A673 (cell line): ENCODE measurements at regions not wholly inside any gene's neighbourhood (a gene's known extent, or its start where the extent isn't known, plus 50 kb on each side); places are given as distances from the start of the nearest gene placed in this dataset.

Source experiments
- BruUV-seq: library from RNA; stranded (reverse); fragments of 400-500 nt; replicated peaks from 2 replicates; lab custom pipeline; 2021; lab: Mats Ljungman, UMichigan
- CTCF ChIA-PET: fragments of 300-600 bp; sonication (Branson Sonifier 250); formaldehyde crosslinking; loops from one replicate; lab custom pipeline; 2022; ENCODE audit warnings: antibody characterized with exemption; lab: Charles Lee
- POLR2A ChIA-PET: fragments of 300-600 bp; sonication (Branson Sonifier 250); formaldehyde crosslinking; loops from one replicate; lab custom pipeline; 2022; ENCODE audit warnings: antibody characterized with exemption; ENCODE audit not compliant: low non-redundant PET; lab: Charles Lee
- DNase-seq: peaks from one replicate; pipeline ENCODE4 v3.0.0-alpha.2; 2015; ENCODE audit warnings: low spot score
- H3K27ac ChIP-seq: fragments of 200-600 bp; sonication (generic); 2 replicates; pipeline ENCODE4 v1.5.1; 2016; ENCODE audit warnings: mixed run types, low read depth, mild to moderate bottlenecking, mixed read lengths, antibody characterized with exemption, low read length; ENCODE audit not compliant: poor library complexity, severe bottlenecking
- H3K27me3 ChIP-seq: fragments of 200-600 bp; sonication (generic); replicated peaks from 2 replicates; pipeline ENCODE4 v1.6.1; 2017; ENCODE audit warnings: mixed run types, low read depth, mild to moderate bottlenecking, mixed read lengths, antibody characterized with exemption, low read length; ENCODE audit not compliant: insufficient read depth, poor library complexity
- H3K36me3 ChIP-seq: fragments of 200-600 bp; sonication (generic); 2 replicates; pipeline ENCODE4 v1.6.1; 2016; ENCODE audit warnings: mixed run types, mild to moderate bottlenecking, mixed read lengths, antibody characterized with exemption, low read length; ENCODE audit not compliant: insufficient read depth, poor library complexity, severe bottlenecking
- H3K4me1 ChIP-seq: fragments of 200-600 bp; sonication (generic); 2 replicates; pipeline ENCODE4 v1.6.1; 2017; ENCODE audit warnings: mixed run types, mild to moderate bottlenecking, mixed read lengths, antibody characterized with exemption, low read length; ENCODE audit not compliant: insufficient read depth, poor library complexity, severe bottlenecking
- H3K4me3 ChIP-seq: fragments of 200-600 bp; sonication (generic); 2 replicates; pipeline ENCODE4 v1.5.1; 2016; ENCODE audit warnings: low read depth, mixed run types, mild to moderate bottlenecking, mixed read lengths, low read length; ENCODE audit not compliant: poor library complexity, severe bottlenecking
- H3K9me3 ChIP-seq: fragments of 200-600 bp; sonication (generic); 2 replicates; pipeline ENCODE4 v1.6.1; 2016; ENCODE audit warnings: mixed run types, low read depth, mild to moderate bottlenecking, mixed read lengths, antibody characterized with exemption, low read length; ENCODE audit not compliant: poor library complexity, severe bottlenecking
- EZH2 ChIP-seq: fragments of 200-600 bp; sonication (generic); IDR thresholded peaks from 2 replicates; pipeline ENCODE4 v1.6.1; 2017; ENCODE audit warnings: borderline replicate concordance, low read depth, mild to moderate bottlenecking, mixed read lengths, antibody characterized with exemption, low read length; ENCODE audit not compliant: poor library complexity, severe bottlenecking
- intact Hi-C: fragments of 100-400 bp; cut with micrococcal nuclease; formaldehyde crosslinking; loops from one replicate; pipeline ENCODE4 v1.10.0; 2022; ENCODE audit not compliant: unreplicated experiment
- TF ChIP-seq, protein P1 (sequence below): fragments of 300-800, 200-600 bp; sonication (generic); conservative IDR thresholded peaks from 2 replicates; pipeline ENCODE4 v1.5.1; 2017; ENCODE audit warnings: low read depth, mild to moderate bottlenecking, antibody characterized with exemption, low read length, moderate library complexity, mixed read lengths

DNA sequence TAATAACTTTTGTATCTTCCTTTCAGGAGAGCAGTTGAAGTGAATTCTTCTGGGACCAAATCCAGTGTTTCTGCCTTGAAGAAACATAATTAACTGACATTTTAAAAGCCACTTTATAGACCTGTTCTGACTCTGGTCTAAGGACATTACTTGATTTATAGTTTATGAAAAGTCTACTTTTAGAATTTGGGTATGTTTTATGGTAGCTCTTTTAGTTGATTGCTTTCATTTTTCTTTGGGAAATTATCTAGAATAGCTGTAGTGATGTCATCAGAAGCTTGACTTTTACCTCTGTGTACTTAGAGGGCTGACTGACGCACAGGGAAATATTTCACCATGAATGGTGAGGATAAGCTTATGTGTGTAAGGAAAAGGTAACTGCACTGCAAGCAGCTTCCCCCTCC, 131.8 kb upstream of the LIMCH1 start:
- Histone ChIP-seq H3K36me3 (no peaks in the 10 kb centered on the region), H3K4me1 (no peaks in the 10 kb centered on the region), H3K27ac (no peak overlapping the region), H3K4me3 (no peak overlapping the region), H3K27me3 (peaks cover 10% of the 10 kb centered on the region), H3K9me3 (no peaks in the 10 kb centered on the region)
- CTCF ChIA-PET = no interaction called here
- DNase-seq = no peak
- BruUV-seq = no TSS peak
- POLR2A ChIA-PET = no interaction called here
- intact Hi-C loops = no loop called here
- TF ChIP-seq, protein P1, sequence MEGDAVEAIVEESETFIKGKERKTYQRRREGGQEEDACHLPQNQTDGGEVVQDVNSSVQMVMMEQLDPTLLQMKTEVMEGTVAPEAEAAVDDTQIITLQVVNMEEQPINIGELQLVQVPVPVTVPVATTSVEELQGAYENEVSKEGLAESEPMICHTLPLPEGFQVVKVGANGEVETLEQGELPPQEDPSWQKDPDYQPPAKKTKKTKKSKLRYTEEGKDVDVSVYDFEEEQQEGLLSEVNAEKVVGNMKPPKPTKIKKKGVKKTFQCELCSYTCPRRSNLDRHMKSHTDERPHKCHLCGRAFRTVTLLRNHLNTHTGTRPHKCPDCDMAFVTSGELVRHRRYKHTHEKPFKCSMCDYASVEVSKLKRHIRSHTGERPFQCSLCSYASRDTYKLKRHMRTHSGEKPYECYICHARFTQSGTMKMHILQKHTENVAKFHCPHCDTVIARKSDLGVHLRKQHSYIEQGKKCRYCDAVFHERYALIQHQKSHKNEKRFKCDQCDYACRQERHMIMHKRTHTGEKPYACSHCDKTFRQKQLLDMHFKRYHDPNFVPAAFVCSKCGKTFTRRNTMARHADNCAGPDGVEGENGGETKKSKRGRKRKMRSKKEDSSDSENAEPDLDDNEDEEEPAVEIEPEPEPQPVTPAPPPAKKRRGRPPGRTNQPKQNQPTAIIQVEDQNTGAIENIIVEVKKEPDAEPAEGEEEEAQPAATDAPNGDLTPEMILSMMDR = no peak
- no peak for TF ChIP-seq EZH2

DNA sequence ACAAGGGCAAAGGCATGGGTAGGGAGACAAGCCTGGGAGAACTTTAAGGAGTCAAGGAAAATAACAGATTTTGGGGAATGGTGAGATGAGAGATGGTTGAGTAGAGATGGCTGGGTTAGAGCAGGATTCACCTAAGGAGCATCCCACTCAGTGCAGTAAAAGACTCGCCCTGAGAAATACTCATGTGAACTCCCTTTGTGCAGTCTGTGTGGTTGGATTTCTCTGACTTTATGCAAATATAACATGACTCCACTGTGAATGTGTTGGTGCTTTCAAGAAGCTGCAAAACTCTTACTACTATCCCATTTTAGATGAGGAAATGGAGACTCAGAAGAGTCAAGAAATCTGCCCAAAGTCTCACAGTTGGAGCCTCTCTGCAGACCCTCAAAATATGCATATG, 129.8 kb upstream of the LIMCH1 start:
- intact Hi-C loops = no loop called here
- BruUV-seq = no TSS peak
- ChIA-PET CTCF (no interaction called here), POLR2A (no interaction called here)
- Histone ChIP-seq H3K27me3 (peaks cover 16% of the 10 kb centered on the region), H3K36me3 (no peaks in the 10 kb centered on the region), H3K27ac (no peak overlapping the region), H3K4me1 (peaks cover under 1% of the 10 kb centered on the region), H3K4me3 (no peak overlapping the region), H3K9me3 (no peaks in the 10 kb centered on the region)
- DNase-seq = no peak
- TF ChIP-seq, protein P1 = no peak
- TF ChIP-seq EZH2 = no peak

DNA sequence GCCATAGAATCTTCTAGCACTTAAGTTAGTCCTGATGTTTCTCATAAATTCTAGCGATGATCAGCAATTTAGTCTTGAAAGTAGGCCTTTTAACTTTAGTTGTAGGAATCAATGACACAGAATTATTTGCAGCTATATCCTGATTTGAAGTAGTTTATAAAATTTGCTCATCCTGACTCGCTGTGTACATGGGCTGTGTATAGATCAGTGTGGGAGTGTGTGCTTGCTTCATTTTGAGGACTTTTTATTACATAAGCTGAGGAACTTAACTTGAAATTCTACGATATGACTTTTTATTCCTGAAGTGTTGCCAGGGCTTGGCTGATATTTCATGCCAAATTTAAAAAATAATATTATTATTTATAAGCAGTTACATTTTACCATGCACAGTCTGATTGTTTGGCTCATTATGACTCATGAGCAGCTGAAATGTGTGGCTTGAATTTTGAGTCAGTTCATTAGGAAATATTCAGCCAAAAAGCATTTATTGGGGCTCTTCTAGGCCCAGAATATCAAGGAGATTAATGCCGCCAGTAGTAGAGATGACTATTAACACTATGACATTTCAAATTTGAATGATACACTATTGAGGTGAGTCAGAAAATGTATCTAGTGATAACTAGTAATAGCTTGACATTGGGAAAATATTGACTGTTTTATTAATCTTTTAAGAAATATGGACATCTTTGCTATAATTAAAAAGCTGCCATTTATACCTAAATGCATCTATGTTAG, 128.9 kb upstream of the LIMCH1 start:
- POLR2A ChIA-PET = no interaction called here
- BruUV-seq = no TSS peak

More for the DNA sequence above, 128.9 kb upstream of the LIMCH1 start:
- TF ChIP-seq, protein P1 = no peak
- no peak for TF ChIP-seq EZH2
- peaks cover 16% of the 10 kb centered on the region for H3K27me3 ChIP-seq
- no peak overlapping the region for H3K4me3 ChIP-seq
- CTCF ChIA-PET = no interaction called here
- H3K36me3 ChIP-seq = no peaks in the 10 kb centered on the region
- peaks cover 8% of the 10 kb centered on the region for H3K4me1 ChIP-seq
- intact Hi-C loops = no loop called here
- DNase-seq = no peak
- H3K9me3 ChIP-seq = no peaks in the 10 kb centered on the region
- H3K27ac ChIP-seq = no peak overlapping the region
